K562 (cell line): ENCODE measurements at regions not wholly inside any gene's neighbourhood (a gene's known extent, or its start where the extent isn't known, plus 50 kb on each side); places are given as distances from the start of the nearest gene placed in this dataset.

Experiments
- HNRNPUL1 ChIP-seq: fragments of 200-400 bp; formaldehyde crosslinking; IDR thresholded peaks from 2 replicates; pipeline ENCODE4 v1.6.1; 2017; ENCODE audit warnings: low read length
- PTTG1 ChIP-seq: fragments of 450-650 bp; IDR thresholded peaks from 2 replicates; pipeline ENCODE4 v1.6.1; 2016; ENCODE audit warnings: low read depth, mild to moderate bottlenecking, missing genetic modification characterization, missing compliant biosample characterization
- RBM39 ChIP-seq: fragments of 200-400 bp; formaldehyde crosslinking; optimal IDR thresholded peaks from 2 replicates; pipeline ENCODE3; 2018; ENCODE audit warnings: low read depth, low read length
- ZNF121 ChIP-seq: sonication (generic); formaldehyde crosslinking; conservative IDR thresholded peaks from 2 replicates; pipeline ENCODE4 v1.8.0; 2022; ENCODE audit warnings: missing genetic modification reagents
- TF ChIP-seq, protein P1 (sequence below), 2 experiments: fragments of 450-650 bp in 1 of 2; sonication (generic) in 1 of 2; formaldehyde crosslinking in 1 of 2; IDR thresholded peaks; 2 replicates each; pipeline versions ENCODE4 v1.7.1 to v1.9.0; 2016 to 2022; ENCODE audit warnings: inconsistent platforms in 1 of 2, mild to moderate bottlenecking in 1 of 2, missing genetic modification reagents in 1 of 2
- TF ChIP-seq, protein P2 (sequence below): fragments of 450-650 bp; IDR thresholded peaks from 2 replicates; pipeline ENCODE4 v1.6.1; 2016; ENCODE audit warnings: antibody characterized with exemption

DNA sequence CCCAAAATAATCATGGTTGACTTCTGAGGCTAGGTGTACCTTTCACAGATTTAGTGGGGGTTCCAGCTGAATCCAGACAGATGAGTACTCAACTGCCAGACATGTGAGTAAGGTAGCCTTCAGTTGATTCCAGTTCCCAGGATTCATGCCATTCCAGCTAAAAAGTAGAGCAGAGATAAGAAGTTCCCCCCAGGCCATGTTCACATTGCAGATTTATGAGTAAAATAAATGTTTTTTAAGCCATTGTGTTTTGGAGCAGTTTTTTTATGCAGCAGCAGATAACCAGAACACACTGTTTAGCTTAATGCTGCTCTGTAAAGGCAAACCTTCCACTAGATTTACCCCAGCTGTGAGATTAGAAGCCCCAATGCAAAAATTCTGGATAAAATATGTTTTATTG, 245.0 kb downstream of the RFPL4B start (continued):
- TF ChIP-seq, protein P1, sequence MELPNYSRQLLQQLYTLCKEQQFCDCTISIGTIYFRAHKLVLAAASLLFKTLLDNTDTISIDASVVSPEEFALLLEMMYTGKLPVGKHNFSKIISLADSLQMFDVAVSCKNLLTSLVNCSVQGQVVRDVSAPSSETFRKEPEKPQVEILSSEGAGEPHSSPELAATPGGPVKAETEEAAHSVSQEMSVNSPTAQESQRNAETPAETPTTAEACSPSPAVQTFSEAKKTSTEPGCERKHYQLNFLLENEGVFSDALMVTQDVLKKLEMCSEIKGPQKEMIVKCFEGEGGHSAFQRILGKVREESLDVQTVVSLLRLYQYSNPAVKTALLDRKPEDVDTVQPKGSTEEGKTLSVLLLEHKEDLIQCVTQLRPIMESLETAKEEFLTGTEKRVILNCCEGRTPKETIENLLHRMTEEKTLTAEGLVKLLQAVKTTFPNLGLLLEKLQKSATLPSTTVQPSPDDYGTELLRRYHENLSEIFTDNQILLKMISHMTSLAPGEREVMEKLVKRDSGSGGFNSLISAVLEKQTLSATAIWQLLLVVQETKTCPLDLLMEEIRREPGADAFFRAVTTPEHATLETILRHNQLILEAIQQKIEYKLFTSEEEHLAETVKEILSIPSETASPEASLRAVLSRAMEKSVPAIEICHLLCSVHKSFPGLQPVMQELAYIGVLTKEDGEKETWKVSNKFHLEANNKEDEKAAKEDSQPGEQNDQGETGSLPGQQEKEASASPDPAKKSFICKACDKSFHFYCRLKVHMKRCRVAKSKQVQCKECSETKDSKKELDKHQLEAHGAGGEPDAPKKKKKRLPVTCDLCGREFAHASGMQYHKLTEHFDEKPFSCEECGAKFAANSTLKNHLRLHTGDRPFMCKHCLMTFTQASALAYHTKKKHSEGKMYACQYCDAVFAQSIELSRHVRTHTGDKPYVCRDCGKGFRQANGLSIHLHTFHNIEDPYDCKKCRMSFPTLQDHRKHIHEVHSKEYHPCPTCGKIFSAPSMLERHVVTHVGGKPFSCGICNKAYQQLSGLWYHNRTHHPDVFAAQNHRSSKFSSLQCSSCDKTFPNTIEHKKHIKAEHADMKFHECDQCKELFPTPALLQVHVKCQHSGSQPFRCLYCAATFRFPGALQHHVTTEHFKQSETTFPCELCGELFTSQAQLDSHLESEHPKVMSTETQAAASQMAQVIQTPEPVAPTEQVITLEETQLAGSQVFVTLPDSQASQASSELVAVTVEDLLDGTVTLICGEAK (IDR thresholded peaks at IDR 0.05), result no peak
- TF ChIP-seq, protein P1 (CRISPR knock-in tag; IDR thresholded peaks at IDR 0.05), result no peak
- no peak for TF ChIP-seq PTTG1 (tag)
- TF ChIP-seq, protein P2, sequence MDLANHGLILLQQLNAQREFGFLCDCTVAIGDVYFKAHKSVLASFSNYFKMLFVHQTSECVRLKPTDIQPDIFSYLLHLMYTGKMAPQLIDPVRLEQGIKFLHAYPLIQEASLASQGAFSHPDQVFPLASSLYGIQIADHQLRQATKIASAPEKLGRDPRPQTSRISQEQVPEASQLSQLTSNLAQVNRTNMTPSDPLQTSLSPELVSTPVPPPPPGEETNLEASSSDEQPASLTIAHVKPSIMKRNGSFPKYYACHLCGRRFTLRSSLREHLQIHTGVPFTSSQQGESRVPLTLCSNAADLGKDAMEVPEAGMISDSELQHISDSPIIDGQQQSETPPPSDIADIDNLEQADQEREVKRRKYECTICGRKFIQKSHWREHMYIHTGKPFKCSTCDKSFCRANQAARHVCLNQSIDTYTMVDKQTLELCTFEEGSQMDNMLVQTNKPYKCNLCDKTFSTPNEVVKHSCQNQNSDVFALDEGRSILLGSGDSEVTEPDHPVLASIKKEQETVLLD, result no peak
- no peak for TF ChIP-seq RBM39
- TF ChIP-seq ZNF121 (CRISPR knock-in tag), result no peak
- no peak for TF ChIP-seq HNRNPUL1
